D341Med (cell line): ENCODE measurements at regions not wholly inside any gene's neighbourhood (a gene's known extent, or its start where the extent isn't known, plus 50 kb on each side); places are given as distances from the start of the nearest gene placed in this dataset.

Experiments
- DNase-seq: peaks from one replicate; pipeline ENCODE4 v3.0.0; 2012; ENCODE audit warnings: low spot score

DNA sequence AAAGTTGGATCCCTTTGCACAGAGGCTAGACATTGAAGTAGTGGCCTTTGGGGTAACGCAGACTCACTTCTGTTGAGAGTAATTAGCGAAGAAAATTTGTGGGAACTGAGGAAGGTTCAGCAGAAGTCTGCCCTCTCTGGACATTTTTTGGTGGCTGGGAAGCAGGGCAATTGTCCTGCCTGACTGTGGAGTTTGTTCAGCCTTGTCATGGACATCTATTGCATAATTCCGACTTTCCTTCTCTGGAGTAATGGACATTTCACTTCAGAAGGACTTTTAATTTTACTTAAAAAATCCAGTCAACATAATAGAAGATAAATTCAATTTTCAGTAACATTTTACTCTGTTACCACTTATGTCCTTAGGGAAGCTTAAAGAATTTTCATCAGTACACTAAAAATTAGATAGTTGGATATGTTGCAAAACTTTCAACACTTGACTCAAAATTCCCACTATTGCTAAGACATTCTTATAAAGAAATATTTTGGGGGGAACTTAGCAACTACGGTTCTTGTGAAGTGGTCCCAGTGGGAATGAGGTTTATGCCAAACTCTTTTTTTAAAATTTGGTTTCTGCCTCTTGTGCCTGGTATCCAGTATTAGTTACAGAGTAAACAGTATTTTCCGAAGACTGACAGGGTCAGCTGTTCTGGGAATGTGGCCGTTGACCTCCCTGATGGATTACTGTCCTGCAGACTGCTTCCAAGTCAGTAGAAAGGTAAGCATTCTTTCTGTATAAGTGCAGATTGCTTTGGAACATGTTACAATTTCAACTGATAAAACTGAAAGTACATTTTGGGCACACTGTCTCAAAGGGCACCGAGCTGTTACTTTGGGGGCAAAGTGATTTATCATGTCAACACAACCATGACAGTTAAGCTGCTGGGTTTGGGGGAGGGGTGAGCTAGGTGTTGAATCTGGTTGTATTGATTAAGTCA is 100.6 kb upstream of the MLIP start:
- DNase-seq = no peak

DNA sequence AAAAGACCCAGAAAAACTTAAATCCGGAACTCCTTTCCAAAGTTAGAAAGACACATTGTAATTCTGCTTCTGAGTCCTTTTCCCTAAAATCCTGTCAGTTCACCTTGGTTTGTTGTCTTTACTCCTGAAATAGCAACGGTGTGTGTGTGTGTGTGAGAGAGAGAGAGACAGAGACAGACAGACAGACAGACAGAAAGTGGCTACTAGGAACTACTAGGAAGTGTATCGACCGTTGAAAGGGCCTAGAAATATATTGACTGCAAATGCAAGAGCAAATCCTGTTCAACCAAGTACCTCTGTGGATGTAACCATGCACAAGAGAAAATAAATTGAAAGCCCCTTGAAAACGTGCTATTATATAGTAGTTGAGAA is 100.0 kb upstream of the MLIP start:
- no peak for DNase-seq

DNA sequence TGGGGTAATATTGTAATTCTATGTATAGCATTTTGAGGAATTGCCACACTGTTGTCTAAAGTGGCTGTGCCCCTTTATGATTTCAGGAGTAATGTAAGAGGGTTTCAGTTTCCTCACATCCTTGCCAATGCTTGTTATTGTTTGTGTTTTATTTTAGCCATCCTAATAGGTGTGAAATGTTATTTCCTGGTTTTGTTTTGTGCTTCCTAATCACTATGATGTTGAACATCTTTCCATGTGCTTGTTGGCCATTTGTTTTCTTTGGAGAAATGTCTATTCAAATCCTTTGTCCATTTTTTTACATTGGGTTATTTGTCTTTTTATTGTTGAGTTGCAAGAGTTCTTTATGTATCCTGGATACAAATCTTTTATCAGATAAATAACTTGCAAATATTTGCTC is 97.3 kb upstream of the MLIP start:
- no peak for DNase-seq

DNA sequence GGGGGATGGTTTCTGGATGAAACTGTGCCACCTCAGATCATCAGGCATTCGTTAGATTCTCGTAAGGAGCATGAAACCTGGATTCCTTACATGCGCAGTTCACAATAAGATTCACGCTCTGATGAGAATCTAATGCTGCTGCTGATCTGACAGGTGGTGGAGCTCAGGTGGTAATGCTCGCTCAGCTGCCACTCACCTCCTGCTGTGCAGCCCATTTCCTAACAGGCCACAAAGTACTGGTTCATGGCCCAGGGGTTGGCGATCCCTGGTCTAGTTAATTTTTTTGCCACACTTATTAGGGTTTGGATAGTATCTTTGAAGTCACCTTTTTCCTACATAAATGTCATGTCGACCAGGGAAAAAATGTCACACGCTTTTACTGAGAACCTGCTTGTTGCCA is 96.8 kb upstream of the MLIP start:
- no peak for DNase-seq

DNA sequence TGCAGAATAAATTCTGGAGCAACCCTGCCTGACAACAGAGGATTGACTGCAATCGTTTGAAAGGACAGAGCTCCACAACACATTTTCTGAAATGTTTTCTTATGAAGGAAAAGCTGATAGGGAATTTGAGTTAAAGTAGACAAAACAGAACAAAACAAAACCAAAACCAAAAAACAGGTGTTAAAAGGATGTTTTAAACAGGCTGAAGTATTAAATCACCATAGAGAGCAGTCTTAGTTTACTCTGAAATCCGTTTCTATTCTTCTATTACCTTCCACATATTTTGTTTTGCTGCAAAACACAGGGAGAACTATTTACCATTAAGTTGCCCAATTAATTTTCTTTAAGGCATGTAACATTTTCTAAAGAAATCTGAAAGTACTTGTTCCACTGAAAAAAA is 93.4 kb upstream of the MLIP start:
- DNase-seq = no peak

DNA sequence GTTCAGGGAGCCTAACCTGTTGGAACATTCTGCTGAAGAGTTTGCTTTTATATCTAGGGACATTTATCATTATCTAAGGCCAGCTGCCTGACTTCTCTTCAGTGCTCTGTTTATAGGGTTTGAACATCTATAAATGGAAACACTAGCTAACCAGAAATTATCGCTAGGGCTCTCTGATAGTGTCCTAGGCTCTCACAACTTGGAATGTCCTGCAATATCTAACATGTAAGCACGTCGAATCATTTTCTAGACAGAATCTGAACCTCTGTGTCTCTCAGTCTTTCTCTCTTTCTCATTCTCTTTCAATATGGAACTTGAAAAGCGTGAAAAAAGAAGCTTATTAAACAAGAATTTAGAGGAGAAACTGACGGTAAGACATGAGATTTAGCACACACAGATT is 92.5 kb upstream of the MLIP start:
- DNase-seq = no peak

DNA sequence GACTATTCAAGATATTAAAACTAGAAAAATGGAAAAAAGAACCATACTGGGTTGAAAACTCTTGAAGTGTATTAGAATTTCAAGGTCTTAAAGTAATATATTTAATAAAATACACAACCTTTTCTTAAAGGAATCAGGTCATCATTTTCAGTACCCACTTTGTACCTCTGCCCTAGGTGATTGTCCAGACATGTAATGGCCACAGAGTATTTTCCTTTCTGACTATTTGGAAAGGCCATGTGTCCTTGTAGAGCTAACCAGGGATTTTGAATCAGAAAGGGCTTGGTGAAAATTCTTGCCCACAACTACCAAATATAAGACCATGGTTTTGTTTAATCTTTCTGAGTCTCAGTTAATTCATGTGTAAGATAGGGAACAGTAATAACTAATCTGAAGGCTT is 91.4 kb upstream of the MLIP start:
- no peak for DNase-seq

DNA sequence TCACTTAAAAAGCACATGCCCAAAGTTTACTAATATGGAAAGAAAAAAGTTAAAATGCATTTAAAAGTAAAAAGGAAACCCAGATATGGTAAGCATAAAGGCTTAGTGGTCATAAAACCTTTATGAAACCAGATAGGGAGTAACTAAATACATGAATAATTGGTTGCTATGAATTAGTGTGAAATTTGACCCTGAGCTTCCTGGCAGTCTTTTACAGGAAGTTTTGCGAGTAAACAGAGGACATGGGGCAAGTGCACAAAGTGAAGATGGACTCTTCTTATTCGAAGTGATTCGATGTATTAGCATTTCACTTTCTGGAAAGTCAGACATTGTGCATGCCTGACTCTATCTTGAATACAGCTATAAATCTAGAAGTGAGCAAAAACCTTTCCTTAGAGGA is 90.9 kb upstream of the MLIP start:
- DNase-seq = no peak

DNA sequence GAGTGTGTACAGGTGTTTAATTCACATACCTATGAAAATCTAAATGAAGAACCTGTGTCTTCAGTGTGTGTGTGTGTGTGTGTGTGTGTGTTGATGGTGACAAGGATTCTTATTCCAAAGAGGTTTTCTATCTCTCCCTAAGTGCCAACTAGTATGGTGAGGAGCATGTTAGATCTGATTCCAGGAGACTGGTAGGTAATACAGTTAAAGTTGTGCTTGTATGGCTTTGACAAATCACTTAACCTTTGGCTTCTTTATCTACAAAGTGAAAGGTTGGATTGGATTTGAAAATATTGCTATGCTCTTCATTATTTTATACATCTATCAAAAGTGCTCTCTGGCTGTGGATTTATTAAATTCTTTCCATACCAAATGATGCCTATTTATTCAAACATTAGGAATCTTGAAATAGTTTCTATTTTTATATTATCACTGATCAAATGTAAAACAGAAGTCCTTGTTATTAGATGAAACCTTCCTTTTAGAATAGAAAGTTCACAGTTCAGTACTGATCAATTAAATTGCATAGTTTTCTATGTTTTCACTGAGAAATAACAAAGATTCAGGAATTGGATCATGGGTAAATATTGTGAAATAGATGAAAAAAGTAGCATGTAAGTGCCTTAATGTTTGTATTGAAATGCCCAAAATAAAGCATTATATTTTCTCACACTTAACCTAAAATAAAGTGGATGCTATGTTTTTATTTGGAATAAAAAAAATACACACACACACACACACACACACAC is 84.4 kb upstream of the MLIP start:
- no peak for DNase-seq

DNA sequence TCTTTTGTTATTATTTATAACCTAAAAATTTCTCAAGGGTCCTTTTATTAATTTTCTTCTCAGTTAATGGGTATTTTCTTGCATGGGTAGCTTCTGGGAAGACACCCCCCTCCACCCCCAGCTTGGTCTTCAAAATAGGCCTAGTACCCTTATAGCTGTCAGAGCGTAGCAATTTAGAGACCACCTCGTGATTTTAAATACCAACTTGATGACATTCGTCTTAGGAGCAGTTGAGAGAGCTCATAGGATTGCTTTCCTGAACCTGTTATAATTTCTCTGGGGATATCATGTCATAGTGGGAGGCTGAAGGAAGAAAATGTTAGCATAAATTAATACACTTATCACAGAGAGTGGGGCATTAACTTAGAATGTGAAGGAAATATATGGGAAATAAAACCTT is 83.1 kb upstream of the MLIP start:
- no peak for DNase-seq

DNA sequence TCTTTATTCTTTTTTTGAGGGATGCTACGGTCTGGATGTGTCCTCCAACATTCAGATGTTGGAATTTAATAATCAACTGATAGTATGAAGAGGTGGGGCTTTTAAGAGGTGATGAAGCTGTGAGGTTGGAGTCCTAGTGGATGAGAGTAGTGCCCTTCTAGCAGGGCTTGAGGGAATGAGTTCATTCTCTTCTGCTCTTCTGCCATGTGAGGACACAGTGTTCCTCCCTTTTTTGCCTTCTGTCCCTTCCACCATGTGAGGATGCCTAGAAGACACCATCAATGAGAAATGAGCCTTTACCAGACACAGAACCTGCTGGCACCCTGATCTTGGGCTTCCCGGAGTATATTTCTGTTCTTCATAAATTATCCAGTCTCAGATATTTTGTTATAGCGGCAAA is 82.1 kb upstream of the MLIP start:
- no peak for DNase-seq

DNA sequence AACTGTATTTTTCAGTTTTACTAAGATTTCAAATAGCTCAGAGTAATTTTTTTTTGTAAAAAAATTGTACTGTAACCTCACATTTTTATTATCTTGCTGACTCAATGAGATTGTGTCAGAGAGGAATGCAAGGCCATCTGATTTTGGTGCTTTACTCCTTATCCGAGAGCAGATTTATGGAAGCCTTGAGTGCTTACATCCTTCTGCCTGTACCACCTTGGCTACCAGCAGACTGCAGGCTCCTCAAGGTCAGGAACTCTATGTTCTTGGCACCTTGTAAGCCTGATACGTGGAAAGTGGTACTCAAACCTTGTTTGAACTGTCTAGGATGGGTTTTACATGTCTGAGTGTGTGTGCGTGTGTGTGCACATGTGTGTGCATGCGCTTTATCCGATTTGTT is 80.1 kb upstream of the MLIP start:
- DNase-seq = no peak

DNA sequence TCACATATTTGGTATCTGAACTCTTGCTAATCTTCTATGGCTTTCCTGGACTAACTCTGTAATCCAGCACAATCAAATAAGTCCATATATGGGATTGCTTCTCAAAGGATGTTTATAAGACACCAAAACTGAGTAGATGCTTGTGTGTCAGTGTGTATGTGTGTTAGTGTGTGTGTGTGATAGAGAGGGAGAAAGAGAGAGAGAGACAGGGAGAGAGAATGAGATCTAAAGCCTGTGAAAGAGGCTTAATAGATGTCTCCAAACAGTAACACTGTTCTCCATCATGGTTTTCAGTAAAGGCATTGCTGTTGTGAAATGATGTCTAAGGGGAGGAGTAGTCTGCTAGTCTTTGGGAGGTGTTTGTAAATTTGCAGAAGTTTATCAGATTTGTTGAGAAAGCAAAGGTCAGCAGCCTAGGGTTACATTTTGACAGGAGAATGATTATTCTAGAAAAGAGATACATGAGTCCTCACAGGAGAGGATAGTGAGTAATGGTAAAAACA is 73.9 kb upstream of the MLIP start:
- no peak for DNase-seq

DNA sequence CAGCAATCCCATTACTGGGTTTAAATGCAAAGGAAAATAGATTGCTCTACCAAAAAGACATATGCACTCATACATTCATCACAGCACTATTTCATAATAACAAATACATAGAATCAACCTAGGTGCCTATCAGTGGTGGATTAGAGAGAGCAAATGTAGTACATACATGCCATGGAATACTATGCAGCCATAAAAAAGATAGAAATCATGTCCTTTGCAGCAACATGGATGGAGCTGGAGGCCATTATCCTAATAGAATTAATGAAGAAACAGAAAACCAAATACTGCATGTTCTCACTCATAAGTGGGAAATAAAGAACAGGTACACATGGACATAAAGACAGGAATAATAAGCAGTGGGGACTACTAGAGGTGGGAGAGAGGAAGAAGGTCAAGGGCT is 70.7 kb upstream of the MLIP start:
- no peak for DNase-seq

DNA sequence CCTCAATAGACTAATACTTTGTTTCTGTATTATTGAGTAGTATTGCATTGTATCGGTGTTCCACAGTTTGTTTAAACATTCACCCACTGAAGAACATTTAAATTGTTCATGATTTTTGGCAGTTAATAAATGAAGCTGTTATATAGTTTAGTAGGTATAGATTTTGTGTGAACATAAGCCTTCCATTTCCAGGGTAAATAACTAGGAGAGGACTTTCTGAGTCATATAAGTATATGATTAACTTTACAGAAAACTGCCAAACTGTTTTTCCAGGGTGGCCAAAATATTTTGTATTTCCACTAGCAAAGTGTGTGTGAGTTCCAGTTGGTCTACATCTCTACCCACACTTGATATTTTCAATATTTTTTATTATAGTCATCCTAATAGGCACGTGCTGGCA is 70.0 kb upstream of the MLIP start:
- DNase-seq = no peak

DNA sequence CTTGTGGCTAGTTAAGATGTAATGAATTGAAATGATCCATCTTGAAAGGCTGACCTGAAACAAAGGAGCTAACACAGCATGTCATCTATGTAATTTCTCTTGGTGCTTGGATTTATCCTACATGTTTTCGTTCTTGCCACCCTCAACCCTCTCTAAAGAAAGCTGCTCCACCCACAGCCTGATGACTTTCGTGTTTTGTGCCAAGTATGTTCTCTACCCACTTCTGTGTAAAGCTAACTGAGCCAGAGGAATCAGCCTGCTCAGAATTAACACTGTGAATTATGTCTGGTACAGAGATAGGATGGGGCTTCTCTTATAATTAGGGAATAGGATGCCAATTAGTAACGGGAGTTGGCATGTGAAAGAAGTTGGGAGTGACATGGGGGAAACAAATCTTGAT is 67.9 kb upstream of the MLIP start:
- no peak for DNase-seq

DNA sequence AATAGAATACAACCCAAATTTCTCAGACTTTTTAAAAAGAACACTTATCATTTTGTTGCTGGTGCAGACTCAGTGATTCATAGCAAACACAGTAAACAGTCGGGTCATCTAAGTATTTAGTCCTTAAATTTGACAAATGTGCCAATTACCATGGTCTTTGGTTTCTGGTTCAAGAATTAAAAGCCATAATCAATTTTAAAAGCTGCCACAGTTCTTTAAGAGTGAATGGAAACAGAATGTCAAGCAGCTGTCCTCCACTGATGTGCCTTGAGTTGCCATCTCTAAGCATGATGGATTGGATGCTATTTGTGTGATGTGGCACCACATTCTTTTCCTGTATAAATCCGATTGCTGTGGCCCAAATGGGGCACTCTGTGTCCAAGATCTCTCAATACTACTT is 67.2 kb upstream of the MLIP start:
- DNase-seq = no peak

DNA sequence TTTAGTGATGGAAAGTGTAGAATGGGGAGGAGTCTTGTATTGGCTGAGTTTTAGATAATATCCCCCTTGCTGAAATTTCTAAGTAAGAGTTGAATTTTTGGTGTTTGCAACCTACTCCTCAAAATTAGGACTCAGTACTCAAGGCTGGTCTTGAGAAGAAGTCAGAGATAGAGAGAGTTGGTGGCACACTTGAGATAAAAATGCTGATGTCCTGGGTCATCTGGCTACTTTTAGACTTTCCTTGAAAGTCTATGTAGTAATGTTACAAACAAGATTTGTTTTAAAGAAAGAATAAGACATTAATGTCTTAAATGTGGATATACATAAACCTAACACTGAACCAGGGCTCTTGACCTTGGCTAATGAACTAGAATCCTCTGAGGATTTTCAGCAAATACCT is 62.5 kb upstream of the MLIP start:
- no peak for DNase-seq

DNA sequence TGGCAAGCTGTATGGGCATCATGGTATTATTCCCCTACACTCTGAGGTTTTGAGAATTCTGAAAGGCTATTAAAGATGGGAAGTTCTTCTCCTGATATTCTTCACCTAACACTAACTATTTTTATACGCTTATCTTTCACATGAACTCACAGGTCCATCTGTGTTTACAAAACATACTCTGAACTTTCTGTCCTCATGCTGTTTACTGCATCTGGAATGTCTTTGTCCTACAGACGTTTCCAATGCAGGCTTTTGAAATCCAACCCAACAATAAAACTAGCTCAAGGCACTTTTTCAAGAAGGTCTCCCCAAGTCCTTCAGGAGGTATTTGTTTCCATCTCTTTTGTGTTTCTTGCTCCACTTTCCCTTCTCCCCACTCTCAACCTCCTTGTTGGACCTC is 60.5 kb upstream of the MLIP start:
- DNase-seq = no peak

DNA sequence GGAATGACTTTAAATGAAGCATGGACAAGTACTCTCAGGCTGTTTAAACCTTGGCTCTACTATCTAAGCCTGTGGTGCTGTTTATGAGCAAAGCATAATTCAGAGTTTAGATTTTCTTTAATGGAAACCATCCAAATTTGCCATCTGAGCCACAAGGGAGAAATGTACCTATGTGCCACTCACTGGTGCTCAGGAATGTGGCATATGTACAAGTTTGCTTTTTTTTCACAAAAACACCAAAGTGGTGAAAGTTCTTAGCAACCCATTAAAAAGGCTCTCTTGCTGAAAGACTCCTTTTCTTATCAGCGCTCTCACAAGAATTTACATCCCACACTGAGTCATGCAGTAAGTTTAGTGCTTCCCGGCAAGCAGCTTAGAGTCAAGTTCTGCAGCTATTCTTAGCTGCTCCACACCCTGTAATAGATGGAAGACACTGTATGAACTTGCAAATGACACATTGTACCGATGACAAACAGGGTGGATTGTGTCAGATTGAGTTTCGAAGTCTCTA is 57.3 kb upstream of the MLIP start:
- no peak for DNase-seq

DNA sequence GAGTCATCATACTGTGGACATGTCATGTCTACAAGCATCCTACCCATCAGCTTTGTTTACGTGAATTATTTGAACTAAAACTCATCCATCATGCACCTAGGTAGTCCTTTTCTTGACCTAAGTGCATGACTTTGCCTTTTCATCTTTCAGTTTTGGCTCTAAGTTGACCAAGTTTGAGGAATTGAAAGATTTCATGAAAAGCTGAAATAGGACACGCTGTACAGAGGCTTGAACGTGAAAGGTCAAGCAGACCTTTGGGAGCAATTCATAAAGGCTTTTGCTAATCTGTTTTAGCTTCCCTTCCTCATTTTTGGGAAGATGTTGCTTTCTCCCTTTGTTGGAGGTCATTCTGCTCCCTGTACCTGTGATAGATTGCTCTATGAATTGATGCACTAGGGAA is 55.1 kb upstream of the MLIP start:
- DNase-seq = no peak

DNA sequence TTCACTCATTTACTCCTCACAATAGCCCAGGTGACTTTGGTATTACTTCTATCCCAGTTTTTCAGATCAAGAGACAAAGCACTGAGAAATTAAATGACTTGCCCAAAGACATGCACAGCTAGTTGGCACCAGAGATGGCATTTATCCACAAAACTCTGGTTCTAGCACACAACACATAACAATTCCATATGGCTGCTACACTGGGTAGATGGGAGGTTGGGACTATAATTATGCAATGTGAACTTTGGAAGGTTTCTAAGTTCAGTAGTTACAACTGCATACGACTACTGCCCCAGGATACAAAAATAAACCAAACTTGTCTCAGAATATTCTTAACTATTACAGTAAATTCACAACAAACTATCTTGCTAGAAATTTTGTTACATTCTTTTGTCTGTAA is 54.2 kb upstream of the MLIP start:
- DNase-seq = no peak

DNA sequence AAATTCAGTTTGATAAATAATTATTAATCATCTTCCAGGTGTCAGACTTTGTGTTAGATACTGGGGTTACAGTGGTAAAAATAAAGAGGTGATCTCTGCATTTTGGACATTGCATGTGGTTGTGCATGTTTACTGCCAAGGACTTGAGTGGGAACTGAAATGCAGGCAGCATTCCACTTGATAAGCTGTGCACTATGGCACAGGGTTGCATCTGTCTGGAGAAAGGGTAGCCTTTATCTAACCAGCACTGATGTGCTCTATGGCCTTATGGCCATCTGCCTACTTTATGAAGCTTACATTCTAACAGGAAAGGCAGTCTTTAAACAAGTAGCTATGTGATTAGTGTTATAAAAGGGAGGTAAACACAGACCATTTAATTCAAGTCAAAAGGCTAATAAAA is 53.0 kb upstream of the MLIP start:
- DNase-seq = no peak
